ENCODE measurements at regions not wholly inside any gene's neighbourhood (a gene's known extent, or its start where the extent isn't known, plus 50 kb on each side); places are given as distances from the start of the nearest gene placed in this dataset.

GRCh38 chr11:69413993-69414392 is 67.5 kb upstream of the LINC01488 start:
- ChIA-PET CTCF (no interaction called here), POLR2A (no interaction called here)
- Histone ChIP-seq H3K4me3 (ENCODE audit: low read length) (no peak overlapping the region), H3K36me3 (ENCODE audit: insufficient read depth, low read length) (no peaks in the 10 kb centered on the region), H3K27me3 (ENCODE audit: control insufficient read depth in 1 of 2, insufficient read depth in 2 of 2, low read length in 2 of 2) (no peaks in the 10 kb centered on the region), H3K9me3 (ENCODE audit: control insufficient read depth in 1 of 2, insufficient read depth in 1 of 2, low read length in 2 of 2) (peaks cover 0 to 8% of the 10 kb centered on the region in 2 experiments), H3K4me1 (ENCODE audit: insufficient read depth, low read length) (peaks cover 9% of the 10 kb centered on the region), H3K27ac (ENCODE audit: low read depth in 1 of 2, low read length in 2 of 2) (no peak overlapping the region)
- Mint-ChIP-seq H3K27ac (no peak overlapping the region), H3K36me3 (ENCODE audit: low read depth) (no peaks in the 10 kb centered on the region), H3K4me3 (no peak overlapping the region), H3K4me1 (ENCODE audit: low read depth) (peaks cover 36% of the 10 kb centered on the region), H3K9me3 (no peaks in the 10 kb centered on the region), H3K27me3 (peaks cover 6% of the 10 kb centered on the region)
- DNase-seq = no peak
- TF ChIP-seq CTCF (IDR thresholded peaks at IDR 0.05) = no peak
- ATAC-seq (ENCODE audit: poor library complexity) = no peak
- intact Hi-C loops (cut with DNase I, micrococcal nuclease) = no loop called here

- H3K27me3 Mint-ChIP-seq = peaks cover 4% of the 10 kb centered on the region
- H3K27me3 ChIP-seq (ENCODE audit: control insufficient read depth in 1 of 2, insufficient read depth in 2 of 2, low read length in 2 of 2) = no peaks in the 10 kb centered on the region
- H3K27ac Mint-ChIP-seq = no peak overlapping the region
- no peaks in the 10 kb centered on the region for H3K36me3 ChIP-seq (ENCODE audit: insufficient read depth, low read length)
- peaks cover 9% of the 10 kb centered on the region for H3K4me1 ChIP-seq (ENCODE audit: insufficient read depth, low read length)
- no peak overlapping the region for H3K4me3 Mint-ChIP-seq
- H3K9me3 Mint-ChIP-seq = no peaks in the 10 kb centered on the region
- peaks cover 28% of the 10 kb centered on the region for H3K4me1 Mint-ChIP-seq (ENCODE audit: low read depth)
- TF ChIP-seq CTCF (IDR thresholded peaks at IDR 0.05) = no peak
- DNase-seq (no peak), ATAC-seq (ENCODE audit: poor library complexity) (no peak)
- H3K9me3 ChIP-seq (ENCODE audit: control insufficient read depth in 1 of 2, insufficient read depth in 1 of 2, low read length in 2 of 2) = peaks cover 0 to 8% of the 10 kb centered on the region in 2 experiments
- intact Hi-C loops (cut with DNase I, micrococcal nuclease) = no loop called here
- H3K36me3 Mint-ChIP-seq (ENCODE audit: low read depth) = no peaks in the 10 kb centered on the region
- no peak overlapping the region for H3K4me3 ChIP-seq (ENCODE audit: low read length)
- no peak overlapping the region for H3K27ac ChIP-seq (ENCODE audit: low read depth in 1 of 2, low read length in 2 of 2)
- ChIA-PET POLR2A (interaction anchor here (0.7 kb wide), 1 partner anchor 118 kb away, joined by 5 read pairs; no protein-coding TSS in a partner anchor), CTCF (no interaction called here)
These were observed 66.7 kb upstream of the LINC01488 start for GRCh38 chr11:69414773-69415187.

GRCh38 chr11:69415411-69416142 is 65.9 kb upstream of the LINC01488 start:
- H3K4me1 ChIP-seq (ENCODE audit: insufficient read depth, low read length) = peaks cover 3% of the 10 kb centered on the region
- POLR2A ChIA-PET = interaction anchor here (0.7 kb wide), 1 partner anchor 118 kb away, joined by 5 read pairs; no protein-coding TSS in a partner anchor
- CTCF ChIA-PET = no interaction called here
- intact Hi-C loops (cut with DNase I, micrococcal nuclease) = no loop called here
- Mint-ChIP-seq H3K4me1 (ENCODE audit: low read depth) (peaks cover 22% of the 10 kb centered on the region), H3K36me3 (ENCODE audit: low read depth) (no peaks in the 10 kb centered on the region), H3K9me3 (no peaks in the 10 kb centered on the region), H3K4me3 (no peak overlapping the region), H3K27me3 (no peaks in the 10 kb centered on the region), H3K27ac (no peak overlapping the region)
- TF ChIP-seq CTCF (IDR thresholded peaks at IDR 0.05) = no peak
- H3K9me3 ChIP-seq (ENCODE audit: control insufficient read depth in 1 of 2, insufficient read depth in 1 of 2, low read length in 2 of 2) = peaks cover 0 to 8% of the 10 kb centered on the region in 2 experiments
- H3K27ac ChIP-seq (ENCODE audit: low read depth in 1 of 2, low read length in 2 of 2) = no peak overlapping the region
- DNase-seq (no peak), ATAC-seq (ENCODE audit: poor library complexity) (no peak)
- H3K4me3 ChIP-seq (ENCODE audit: low read length) = no peak overlapping the region
- no peaks in the 10 kb centered on the region for H3K36me3 ChIP-seq (ENCODE audit: insufficient read depth, low read length)
- no peaks in the 10 kb centered on the region for H3K27me3 ChIP-seq (ENCODE audit: control insufficient read depth in 1 of 2, insufficient read depth in 2 of 2, low read length in 2 of 2)
